ENCODE measurements at regions not wholly inside any gene's neighbourhood (a gene's known extent, or its start where the extent isn't known, plus 50 kb on each side); places are given as distances from the start of the nearest gene placed in this dataset.

GRCh38 chr6:104349191-104349590, 510.5 kb downstream of the HACE1 start:
- no peak overlapping the region for H3K4me3 ChIP-seq (ENCODE audit: low read depth, low read length)
- no peak for DNase-seq (ENCODE audit: low read depth)
- TF ChIP-seq CTCF (IDR thresholded peaks at IDR 0.05; ENCODE audit: control insufficient read depth, extremely low read depth, insufficient read depth), result no peak

- no peak for TF ChIP-seq CTCF (IDR thresholded peaks at IDR 0.05; ENCODE audit: control insufficient read depth, extremely low read depth, insufficient read depth)
- no peak overlapping the region for H3K4me3 ChIP-seq (ENCODE audit: low read depth, low read length)
- no peak for DNase-seq (ENCODE audit: low read depth)
Measured at GRCh38 chr6:104344223-104344622, 515.5 kb downstream of the HACE1 start.

GRCh38 chr6:104332364-104332763, 527.4 kb downstream of the HACE1 start:
- H3K4me3 ChIP-seq (ENCODE audit: low read depth, low read length), result no peak overlapping the region
- no peak for TF ChIP-seq CTCF (IDR thresholded peaks at IDR 0.05; ENCODE audit: control insufficient read depth, extremely low read depth, insufficient read depth)
- no peak for DNase-seq (ENCODE audit: low read depth)

GRCh38 chr6:104326173-104327001, 533.3 kb downstream of the HACE1 start:
- no peak for TF ChIP-seq CTCF (IDR thresholded peaks at IDR 0.05; ENCODE audit: control insufficient read depth, extremely low read depth, insufficient read depth)
- H3K4me3 ChIP-seq (ENCODE audit: low read depth, low read length), result no peak overlapping the region
- no peak for DNase-seq (ENCODE audit: low read depth)

GRCh38 chr6:104325341-104326172, 534.2 kb downstream of the HACE1 start:
- no peak for DNase-seq (ENCODE audit: low read depth)
- TF ChIP-seq CTCF (IDR thresholded peaks at IDR 0.05; ENCODE audit: control insufficient read depth, extremely low read depth, insufficient read depth), result peak; percentile 59
- no peak overlapping the region for H3K4me3 ChIP-seq (ENCODE audit: low read depth, low read length)

GRCh38 chr6:104324301-104324700, 535.4 kb downstream of the HACE1 start:
- no peak for DNase-seq (ENCODE audit: low read depth)
- H3K4me3 ChIP-seq (ENCODE audit: low read depth, low read length), result no peak overlapping the region
- TF ChIP-seq CTCF (IDR thresholded peaks at IDR 0.05; ENCODE audit: control insufficient read depth, extremely low read depth, insufficient read depth), result no peak

All from LNCaP clone FGC (cell line).